SK-N-SH (cell line): ENCODE measurements at regions not wholly inside any gene's neighbourhood (a gene's known extent, or its start where the extent isn't known, plus 50 kb on each side); places are given as distances from the start of the nearest gene placed in this dataset.

Source experiments
- CTCF ChIA-PET: fragments of 300-600, 350-600 bp; formaldehyde crosslinking; extraction: SDS; loops from one replicate; lab custom pipeline; 2021; lab: Yijun Ruan, JAX
- POLR2A ChIA-PET: fragments of 350-600 bp; sonication (Branson Sonifier 250); formaldehyde crosslinking; extraction: SDS; loops from one replicate; lab custom pipeline; 2020; ENCODE audit warnings: antibody characterized with exemption, inconsistent platforms; lab: Yijun Ruan, JAX
- DNase-seq: peaks from one replicate; pipeline ENCODE4 v3.0.0; 2012
- H2AFZ ChIP-seq: fragments of 200-600 bp; sonication (generic); 2 replicates; pipeline ENCODE4 v1.8.1; 2016; ENCODE audit warnings: antibody characterized with exemption, mild to moderate bottlenecking, low read depth
- H3F3A ChIP-seq: fragments of 200-600 bp; sonication (generic); replicated peaks from 2 replicates; pipeline ENCODE3; 2016; ENCODE audit warnings: antibody characterized with exemption, mild to moderate bottlenecking; ENCODE audit not compliant: insufficient read depth
- H3K27ac ChIP-seq, 2 experiments: fragments of 200-500 bp in 1 of 2; fragments of 200-600 bp in 1 of 2; sonication (Bioruptor generic) in 1 of 2; sonication (generic), shearing (Covaris generic) in 1 of 2; 2 replicates each; pipeline versions ENCODE4 v1.5.1 to v1.6.1; 2014 to 2016; ENCODE audit warnings: low read depth in 2 of 2, inconsistent platforms in 1 of 2, low read length in 1 of 2, mild to moderate bottlenecking in 1 of 2, mixed read lengths in 1 of 2
- H3K27me3 ChIP-seq: fragments of 200-600 bp; sonication (generic), shearing (Covaris generic); 2 replicates; pipeline ENCODE4 v1.6.1; 2016; ENCODE audit warnings: mixed run types; ENCODE audit not compliant: insufficient read depth
- H3K36me3 ChIP-seq, 2 experiments: fragments of 200-500 bp in 1 of 2; fragments of 200-600 bp in 1 of 2; sonication (Bioruptor generic) in 1 of 2; sonication (generic) in 1 of 2; replicated peaks in 1 of 2; 2 replicates each; pipeline versions ENCODE3 to v1.5.1; 2014 to 2016; ENCODE audit warnings: low read length in 1 of 2, mild to moderate bottlenecking in 1 of 2; ENCODE audit not compliant: insufficient read depth in 2 of 2, control insufficient read depth in 1 of 2
- H3K4me1 ChIP-seq, 2 experiments: fragments of 200-500 bp in 1 of 2; fragments of 200-600 bp in 1 of 2; sonication (Bioruptor generic) in 1 of 2; sonication (generic), shearing (Covaris generic) in 1 of 2; 2 replicates each; pipeline versions ENCODE4 v1.5.1 to v1.6.1; 2014 to 2016; ENCODE audit warnings: low read depth in 1 of 2, low read length in 1 of 2, mixed run types in 1 of 2; ENCODE audit not compliant: insufficient read depth in 2 of 2, control insufficient read depth in 1 of 2
- H3K4me2 ChIP-seq: fragments of 200-600 bp; sonication (generic), shearing (Covaris generic); 2 replicates; pipeline ENCODE4 v1.6.1; 2017; ENCODE audit warnings: mixed run types
- H3K4me3 ChIP-seq, 2 experiments: fragments of 200-500 bp in 1 of 2; fragments of 200-600 bp in 1 of 2; sonication (Bioruptor generic) in 1 of 2; sonication (generic), shearing (Covaris generic) in 1 of 2; 2 replicates each; pipeline versions ENCODE4 v1.5.1 to v1.8.1; 2014 to 2016; ENCODE audit warnings: low read depth in 2 of 2, inconsistent platforms in 1 of 2, low read length in 1 of 2, mild to moderate bottlenecking in 1 of 2, mixed read lengths in 1 of 2, moderate library complexity in 1 of 2
- H3K79me2 ChIP-seq: fragments of 200-600 bp; sonication (generic); 2 replicates; pipeline ENCODE4 v1.8.1; 2017; ENCODE audit warnings: mild to moderate bottlenecking; ENCODE audit not compliant: insufficient read depth
- H3K9ac ChIP-seq: fragments of 200-600 bp; sonication (generic); 2 replicates; pipeline ENCODE4 v1.6.1; 2017; ENCODE audit warnings: mixed run types
- H3K9me2 ChIP-seq: fragments of 200-600 bp; sonication (generic); 2 replicates; pipeline ENCODE4 v1.6.1; 2017; ENCODE audit warnings: mixed run types
- H3K9me3 ChIP-seq: fragments of 200-600 bp; sonication (generic); 2 replicates; pipeline ENCODE4 v1.6.1; 2017; ENCODE audit warnings: mixed run types, mild to moderate bottlenecking, moderate library complexity
- H4K20me1 ChIP-seq: fragments of 200-600 bp; sonication (generic); 2 replicates; pipeline ENCODE4 v1.6.1; 2017; ENCODE audit warnings: mild to moderate bottlenecking, mixed run types; ENCODE audit not compliant: insufficient read depth
- ELF1 ChIP-seq: IDR thresholded peaks from 2 replicates; pipeline ENCODE4 v1.4.0; 2012
- EP300 ChIP-seq, 2 experiments: IDR thresholded peaks; 2 replicates each; pipeline versions ENCODE4 v1.4.0 to v1.6.1; 2012; ENCODE audit warnings: borderline replicate concordance in 1 of 2, low read depth in 1 of 2, low read length in 1 of 2
- EZH2phosphoT487 ChIP-seq: fragments of 200-600 bp; sonication (generic); IDR thresholded peaks from 2 replicates; pipeline ENCODE4 v1.6.1; 2017; ENCODE audit warnings: low read depth, mixed run types, mild to moderate bottlenecking, antibody characterized with exemption, moderate library complexity, borderline replicate concordance
- GABPA ChIP-seq: IDR thresholded peaks from 2 replicates; pipeline ENCODE4 v1.4.0; 2012; ENCODE audit warnings: low read depth, mild to moderate bottlenecking
- GATA2 ChIP-seq: sonication (generic); formaldehyde crosslinking; IDR thresholded peaks from 2 replicates; pipeline ENCODE4 v1.5.0; 2020; ENCODE audit warnings: mild to moderate bottlenecking, missing genetic modification reagents
- IRF3 ChIP-seq: fragments of 150-350 bp; IDR thresholded peaks from 2 replicates; pipeline ENCODE4 v1.6.1; 2016; ENCODE audit warnings: mild to moderate bottlenecking, low read depth, low read length
- JUND ChIP-seq: IDR thresholded peaks from 2 replicates; pipeline ENCODE4 v1.4.0; 2012
- MEF2A ChIP-seq: IDR thresholded peaks from 2 replicates; pipeline ENCODE4 v1.4.0; 2012; ENCODE audit warnings: low read depth, borderline replicate concordance
- NFIC ChIP-seq: IDR thresholded peaks from 2 replicates; pipeline ENCODE4 v1.4.0; 2012; ENCODE audit warnings: borderline replicate concordance
- NRF1 ChIP-seq: IDR thresholded peaks from 2 replicates; pipeline ENCODE4 v1.6.1; 2012; ENCODE audit warnings: low read depth, mild to moderate bottlenecking, low read length
- RAD21 ChIP-seq: IDR thresholded peaks from 2 replicates; pipeline ENCODE4 v1.6.1; 2012; ENCODE audit warnings: mild to moderate bottlenecking, low read length
- RCOR1 ChIP-seq: fragments of 150-350 bp; IDR thresholded peaks from 2 replicates; pipeline ENCODE4 v1.6.1; 2017; ENCODE audit warnings: antibody characterized with exemption, low read length
- RFX5 ChIP-seq: IDR thresholded peaks from 2 replicates; pipeline ENCODE4 v1.6.1; 2012; ENCODE audit warnings: mild to moderate bottlenecking, improper control_type of control experiment, low read length
- RXRA ChIP-seq: IDR thresholded peaks from 2 replicates; pipeline ENCODE4 v1.4.0; 2012; ENCODE audit warnings: low read depth, mild to moderate bottlenecking, borderline replicate concordance
- TAF1 ChIP-seq: IDR thresholded peaks from 2 replicates; pipeline ENCODE4 v1.6.1; 2012; ENCODE audit warnings: low read depth, mild to moderate bottlenecking, low read length, moderate library complexity, borderline replicate concordance
- TCF12 ChIP-seq: IDR thresholded peaks from 2 replicates; pipeline ENCODE4 v1.4.0; 2012
- YY1 ChIP-seq: IDR thresholded peaks from 2 replicates; pipeline ENCODE4 v1.4.0; 2012; ENCODE audit warnings: low read depth, mild to moderate bottlenecking
- WGBS: methylation state at CpG from one replicate; pipeline ENCODE4 v1.1.6; 2017; ENCODE audit warnings: low lambda C conversion rate; 5-methylcytosine and 5-hydroxymethylcytosine counted together

DNA sequence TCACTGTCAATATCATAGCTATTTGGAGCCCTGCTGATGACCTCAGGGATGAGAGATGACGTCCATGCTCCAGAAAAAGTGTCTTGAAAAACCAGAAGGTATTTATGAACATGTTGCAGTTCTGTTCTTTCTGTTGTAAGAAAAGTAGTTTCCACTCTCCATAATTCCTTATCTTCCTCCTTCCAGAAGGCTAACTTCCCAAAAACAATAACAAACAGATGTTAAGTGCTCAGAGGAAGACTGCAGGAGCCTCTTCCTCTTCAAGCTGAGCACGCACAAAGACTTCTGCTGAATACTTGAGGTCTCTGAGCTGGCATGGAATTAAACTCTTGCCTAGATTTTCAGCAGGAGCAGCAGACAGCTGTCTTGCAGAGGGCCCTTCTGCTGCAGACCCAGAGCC is 434.5 kb upstream of the KLHL29 start:
- Histone ChIP-seq H3F3A (no peaks in the 10 kb centered on the region), H3K4me3 (no peak overlapping the region), H3K9me2 (no peaks in the 10 kb centered on the region), H3K27ac (no peak overlapping the region), H2AFZ (no peak overlapping the region), H3K79me2 (no peaks in the 10 kb centered on the region), H3K9ac (no peak overlapping the region), H3K4me2 (no peak overlapping the region), H3K4me1 (no peaks in the 10 kb centered on the region), H4K20me1 (no peaks in the 10 kb centered on the region), H3K9me3 (no peaks in the 10 kb centered on the region; the same call in 1 of the 2 replicates), H3K36me3 (no peaks in the 10 kb centered on the region), H3K27me3 (no peaks in the 10 kb centered on the region)
- 11% methylated on average over 2 of the region's 2 CpGs for WGBS
- CTCF ChIA-PET, result interaction anchor here (0.7 to 1.0 kb wide), 2 partner anchors 11 to 13 kb away, joined by 3 read pairs; no protein-coding TSS in a partner anchor
- TF ChIP-seq RFX5 (no peak), RCOR1 (no peak), NFIC (no peak), ELF1 (no peak), RXRA (no peak), EZH2phosphoT487 (no peak), MEF2A (no peak), YY1 (no peak), TCF12 (no peak), JUND (no peak), GATA2 (CRISPR knock-in tag) (no peak)
- POLR2A ChIA-PET, result no interaction called here
- no peak for DNase-seq

DNA sequence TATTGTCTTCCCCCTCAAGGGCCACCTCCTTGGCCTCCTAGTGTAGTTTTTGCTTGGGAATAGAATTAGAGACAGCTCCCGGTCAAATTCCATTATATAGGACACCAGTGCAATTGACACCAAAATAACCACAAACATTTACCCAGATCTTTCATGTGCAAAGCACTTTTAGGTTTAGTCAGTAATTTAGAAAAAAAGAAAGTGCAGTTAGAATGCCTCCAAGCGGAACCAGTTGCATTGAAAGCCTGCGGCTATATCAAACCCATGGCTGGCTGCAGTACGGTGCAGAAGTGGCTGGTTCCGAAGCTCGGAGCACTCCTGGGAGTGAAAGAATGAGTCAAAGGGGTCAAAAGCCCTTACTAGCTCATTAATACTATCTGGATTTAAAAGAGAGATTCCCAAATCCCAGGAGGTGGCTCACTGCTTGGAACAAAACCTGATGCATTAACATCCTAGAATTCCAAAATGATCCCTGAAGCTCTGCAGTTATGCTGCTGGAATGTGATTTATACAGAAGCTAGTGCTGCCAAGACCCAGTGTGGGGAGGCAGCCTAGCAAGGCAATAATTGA is 432.2 kb upstream of the KLHL29 start:
- Histone ChIP-seq H3K4me1 (no peaks in the 10 kb centered on the region), H3K27ac (no peak overlapping the region), H3K9ac (no peak overlapping the region), H3K27me3 (no peaks in the 10 kb centered on the region), H3K9me3 (no peaks in the 10 kb centered on the region; the same call in 1 of the 2 replicates), H3K36me3 (no peaks in the 10 kb centered on the region), H3K79me2 (no peaks in the 10 kb centered on the region), H3K9me2 (no peaks in the 10 kb centered on the region), H2AFZ (no peak overlapping the region), H3F3A (no peaks in the 10 kb centered on the region), H4K20me1 (no peaks in the 10 kb centered on the region), H3K4me3 (no peak overlapping the region), H3K4me2 (no peak overlapping the region)
- DNase-seq, result no peak
- ChIA-PET POLR2A (no interaction called here), CTCF (interaction anchor here (1.4 kb wide), 1 partner anchor 9 kb away, joined by 8 read pairs; no protein-coding TSS in a partner anchor)
- 38% methylated on average over 6 of the region's 6 CpGs for WGBS
- TF ChIP-seq TCF12 (no peak), TAF1 (no peak), EP300 (IDR thresholded peaks at IDR 0.05; ENCODE audit: borderline replicate concordance in 1 of 2, low read depth in 1 of 2, low read length in 1 of 2) (no peak)

- H3F3A ChIP-seq, result no peaks in the 10 kb centered on the region
- no peaks in the 10 kb centered on the region for H3K36me3 ChIP-seq
- H2AFZ ChIP-seq, result no peak overlapping the region
- H3K4me1 ChIP-seq, result no peaks in the 10 kb centered on the region
- ChIA-PET CTCF (interaction anchor here (0.6 to 1.4 kb wide), 5 partner anchors 14 to 1994 kb away, joined by 3 read pairs; no protein-coding TSS in a partner anchor), POLR2A (no interaction called here)
- no peak overlapping the region for H3K4me2 ChIP-seq
- no peaks in the 10 kb centered on the region for H3K27me3 ChIP-seq
- no peaks in the 10 kb centered on the region for H3K9me3 ChIP-seq
- no peaks in the 10 kb centered on the region for H3K9me2 ChIP-seq
- no peak overlapping the region for H3K4me3 ChIP-seq
- H3K79me2 ChIP-seq, result no peaks in the 10 kb centered on the region
- H3K9ac ChIP-seq, result no peak overlapping the region
- TF ChIP-seq MEF2A (no peak), RAD21 (no peak), TCF12 (no peak), NRF1 (no peak), IRF3 (no peak), GABPA (no peak), YY1 (no peak), EP300 (IDR thresholded peaks at IDR 0.05; ENCODE audit: borderline replicate concordance in 1 of 2, low read depth in 1 of 2, low read length in 1 of 2) (no peak)
- no peaks in the 10 kb centered on the region for H4K20me1 ChIP-seq
- DNase-seq, result no peak
- 60% methylated on average over 5 of the region's 5 CpGs for WGBS
- H3K27ac ChIP-seq, result no peak overlapping the region
These were observed 427.5 kb upstream of the KLHL29 start for GRCh38 chr2:22957446-22957845.
